Neural cell (in vitro differentiated cells): ENCODE measurements at regions not wholly inside any gene's neighbourhood (a gene's known extent, or its start where the extent isn't known, plus 50 kb on each side); places are given as distances from the start of the nearest gene placed in this dataset.

Experiments used
- H2AFZ ChIP-seq: fragments of 200-600, 300-800 bp; sonication (generic), shearing (Covaris generic); 2 replicates; pipeline ENCODE4 v1.6.0; 2014; ENCODE audit warnings: low read depth, mild to moderate bottlenecking, antibody characterized with exemption, low read length, moderate library complexity
- H3F3A ChIP-seq: fragments of 200-600 bp; shearing (Covaris generic); 2 replicates; pipeline ENCODE4 v1.6.1; 2016; ENCODE audit warnings: mild to moderate bottlenecking, moderate library complexity, mixed read lengths, antibody characterized with exemption, low read length; ENCODE audit not compliant: insufficient read depth, poor library complexity, severe bottlenecking
- H3K27ac ChIP-seq: fragments of 200-600, 300-800 bp; sonication (generic), shearing (Covaris generic); 2 replicates; pipeline ENCODE4 v1.5.1; 2014; ENCODE audit warnings: mild to moderate bottlenecking, low read length, moderate library complexity
- H3K27me3 ChIP-seq: fragments of 300-800, 200-600 bp; sonication (generic), shearing (Covaris generic); 2 replicates; pipeline ENCODE4 v1.6.0; 2014; ENCODE audit warnings: mild to moderate bottlenecking, low read depth, low read length, moderate library complexity; ENCODE audit not compliant: insufficient read depth
- H3K36me3 ChIP-seq: fragments of 300-800, 200-600 bp; sonication (generic), shearing (Covaris generic); 2 replicates; pipeline ENCODE4 v1.5.1; 2014; ENCODE audit warnings: mild to moderate bottlenecking, antibody characterized with exemption, low read length, moderate library complexity; ENCODE audit not compliant: insufficient read depth
- H3K4me2 ChIP-seq: fragments of 300-800, 200-600 bp; sonication (generic), shearing (Covaris generic); 2 replicates; pipeline ENCODE4 v1.6.0; 2014; ENCODE audit warnings: mild to moderate bottlenecking, low read length
- H3K4me3 ChIP-seq: fragments of 300-800, 200-600 bp; sonication (generic), shearing (Covaris generic); 2 replicates; pipeline ENCODE4 v1.5.1; 2014; ENCODE audit warnings: mild to moderate bottlenecking, low read length, moderate library complexity
- H3K79me2 ChIP-seq: fragments of 200-600 bp; shearing (Covaris generic); replicated peaks from 2 replicates; pipeline ENCODE4 v1.6.0; 2014; ENCODE audit warnings: mild to moderate bottlenecking, low read length, moderate library complexity; ENCODE audit not compliant: insufficient read depth
- H3K9ac ChIP-seq: fragments of 300-800, 200-600 bp; sonication (generic), shearing (Covaris generic); 2 replicates; pipeline ENCODE4 v1.6.1; 2016; ENCODE audit warnings: mild to moderate bottlenecking, low read length, mixed read lengths
- H3K9me2 ChIP-seq: fragments of 200-600 bp; shearing (Covaris generic); 2 replicates; pipeline ENCODE4 v1.6.1; 2016; ENCODE audit warnings: mild to moderate bottlenecking, low read length, mixed read lengths; ENCODE audit not compliant: insufficient read depth
- H3K9me3 ChIP-seq: fragments of 200-600, 300-800 bp; sonication (generic), shearing (Covaris generic); 2 replicates; pipeline ENCODE4 v1.6.1; 2016; ENCODE audit warnings: mild to moderate bottlenecking, mixed run types, low read length, moderate library complexity, mixed read lengths
- H4K20me1 ChIP-seq: fragments of 200-600 bp; shearing (Covaris generic); 2 replicates; pipeline ENCODE4 v1.6.1; 2016; ENCODE audit warnings: mild to moderate bottlenecking, mixed run types; ENCODE audit not compliant: insufficient read depth
- CTCF ChIP-seq: fragments of 450-650 bp; IDR thresholded peaks from 2 replicates; pipeline ENCODE4 v1.5.1; 2014; ENCODE audit warnings: antibody characterized with exemption, mild to moderate bottlenecking, moderate library complexity; ENCODE audit not compliant: poor library complexity, severe bottlenecking
- EP300 ChIP-seq: fragments of 450-650 bp; conservative IDR thresholded peaks from 2 replicates; pipeline ENCODE4 v1.6.1; 2014; ENCODE audit warnings: antibody characterized with exemption, mild to moderate bottlenecking, moderate library complexity; ENCODE audit not compliant: poor library complexity, severe bottlenecking
- MXI1 ChIP-seq: fragments of 450-650 bp; conservative IDR thresholded peaks from 2 replicates; pipeline ENCODE4 v1.6.1; 2014; ENCODE audit warnings: antibody characterized with exemption, mild to moderate bottlenecking; ENCODE audit not compliant: poor library complexity, severe bottlenecking
- POLR2AphosphoS5 ChIP-seq: IDR thresholded peaks from 2 replicates; pipeline ENCODE4 v1.6.1; 2012
- RAD21 ChIP-seq: fragments of 450-650 bp; conservative IDR thresholded peaks from 2 replicates; pipeline ENCODE4 v1.6.1; 2014; ENCODE audit warnings: antibody characterized with exemption, mild to moderate bottlenecking, moderate library complexity
- REST ChIP-seq: IDR thresholded peaks from 2 replicates; pipeline ENCODE4 v1.6.1; 2012; ENCODE audit warnings: borderline replicate concordance
- TAF1 ChIP-seq: IDR thresholded peaks from 2 replicates; pipeline ENCODE4 v1.6.1; 2012; ENCODE audit warnings: low read depth

GRCh38 chr18:75858754-75859153 is 431.3 kb upstream of the SMIM21 start:
- Histone ChIP-seq H3K27me3 (no peaks in the 10 kb centered on the region), H4K20me1 (no peaks in the 10 kb centered on the region), H3K9ac (no peak overlapping the region), H3K36me3 (no peaks in the 10 kb centered on the region), H3K4me3 (no peak overlapping the region), H3K9me2 (no peaks in the 10 kb centered on the region), H3K4me2 (peak overlapping the region; percentile 46), H3F3A (no peaks in the 10 kb centered on the region), H2AFZ (no peak overlapping the region), H3K9me3 (no peaks in the 10 kb centered on the region), H3K79me2 (no peaks in the 10 kb centered on the region), H3K27ac (no peak overlapping the region)
- TF ChIP-seq TAF1 = no peak
- peak; percentile 96 for TF ChIP-seq POLR2AphosphoS5
- TF ChIP-seq RAD21 = peak; percentile 29
- peak; percentile 72 for TF ChIP-seq REST
- peak; percentile 99 for TF ChIP-seq EP300
- TF ChIP-seq CTCF = no peak
- peak; percentile 25 for TF ChIP-seq MXI1

GRCh38 chr18:75857558-75857957 is 430.1 kb upstream of the SMIM21 start:
- Histone ChIP-seq H3K36me3 (no peaks in the 10 kb centered on the region), H3K4me2 (no peak overlapping the region), H3K27me3 (no peaks in the 10 kb centered on the region), H2AFZ (no peak overlapping the region), H3K9me3 (no peaks in the 10 kb centered on the region), H3K27ac (no peak overlapping the region), H3F3A (no peaks in the 10 kb centered on the region), H3K9ac (no peak overlapping the region), H3K4me3 (no peak overlapping the region), H3K79me2 (no peaks in the 10 kb centered on the region), H3K9me2 (no peaks in the 10 kb centered on the region), H4K20me1 (no peaks in the 10 kb centered on the region)
- TF ChIP-seq POLR2AphosphoS5 = peak; percentile 37
- TF ChIP-seq EP300 = no peak
- TF ChIP-seq TAF1 = no peak

GRCh38 chr18:75854808-75855207 is 427.3 kb upstream of the SMIM21 start:
- Histone ChIP-seq H3K9me2 (no peaks in the 10 kb centered on the region), H4K20me1 (no peaks in the 10 kb centered on the region), H3K9me3 (no peaks in the 10 kb centered on the region), H3K36me3 (no peaks in the 10 kb centered on the region), H3K27ac (no peak overlapping the region), H3K27me3 (no peaks in the 10 kb centered on the region), H3F3A (no peaks in the 10 kb centered on the region), H3K9ac (no peak overlapping the region), H3K4me2 (no peak overlapping the region), H2AFZ (no peak overlapping the region), H3K4me3 (no peak overlapping the region), H3K79me2 (no peaks in the 10 kb centered on the region)
- no peak for TF ChIP-seq RAD21
- TF ChIP-seq MXI1 = no peak
